Gastroesophageal sphincter (tissue), 4 donors: ENCODE measurements at regions not wholly inside any gene's neighbourhood (a gene's known extent, or its start where the extent isn't known, plus 50 kb on each side); places are given as distances from the start of the nearest gene placed in this dataset.

Experiments
- ATAC-seq: fragments of 150-250 bp; one replicate; pipeline ENCODE4 v1.9.1; 2016; ENCODE audit warnings: mild to moderate bottlenecking, moderate library complexity
- H3K27ac ChIP-seq, 4 donors: fragments of 200-600 bp; sonication (generic) in 3 of 4; 1 replicate in 3 of 4; 2 replicates in 1 of 4; pipeline ENCODE4 v1.5.1; 2016 to 2019
- H3K27me3 ChIP-seq: fragments of 200-600 bp; sonication (generic); one replicate; pipeline ENCODE4 v1.5.1; 2019
- H3K36me3 ChIP-seq, 2 donors: fragments of 200-600 bp; sonication (generic); one replicate each; pipeline ENCODE4 v1.5.1; 2019; ENCODE audit warnings: control low read depth in 1 of 2
- H3K4me1 ChIP-seq, 3 donors: fragments of 200-600 bp; sonication (generic); 1 replicate in 2 of 3; 2 replicates in 1 of 3; pipeline ENCODE4 v1.5.1; 2016 to 2019; ENCODE audit warnings: control low read depth in 2 of 3
- H3K4me3 ChIP-seq, 2 donors: fragments of 200-600 bp; sonication (generic); one replicate each; pipeline ENCODE4 v1.5.1; 2019; ENCODE audit warnings: mild to moderate bottlenecking in 1 of 2, moderate library complexity in 1 of 2
- H3K9me3 ChIP-seq, 3 donors: fragments of 200-600 bp; sonication (generic); one replicate each; pipeline ENCODE4 v1.5.1; 2017 to 2019; ENCODE audit warnings: control low read depth in 2 of 3
- EP300 ChIP-seq: sonication (generic); formaldehyde crosslinking; IDR thresholded peaks from one replicate; pipeline ENCODE4 v1.6.1; 2017; ENCODE audit warnings: antibody characterized with exemption, mild to moderate bottlenecking
- POLR2A ChIP-seq, 2 donors: fragments of 450-650 bp; IDR thresholded peaks; one replicate each; pipeline ENCODE4 v1.6.1; 2017; ENCODE audit warnings: antibody characterized with exemption in 2 of 2, mild to moderate bottlenecking in 2 of 2, moderate library complexity in 1 of 2
- POLR2AphosphoS5 ChIP-seq: sonication (generic); formaldehyde crosslinking; IDR thresholded peaks from one replicate; pipeline ENCODE4 v1.6.1; 2017; ENCODE audit warnings: antibody characterized with exemption
- WGBS, 2 donors: methylation state at CpG; one replicate each; pipeline ENCODE4 v1.1.5; 2018; ENCODE audit warnings: low coverage in 1 of 2; 5-methylcytosine and 5-hydroxymethylcytosine counted together
- TF ChIP-seq, protein P1 (sequence below), 4 experiments: fragments of 200-600 bp in 2 of 4; fragments of 450-650 bp in 2 of 4; sonication (generic) in 1 of 4; IDR thresholded peaks; one replicate each; pipeline ENCODE4 v1.5.1; 2017 to 2019; ENCODE audit warnings: antibody characterized with exemption in 4 of 4, mild to moderate bottlenecking in 2 of 4, moderate library complexity in 2 of 4

DNA sequence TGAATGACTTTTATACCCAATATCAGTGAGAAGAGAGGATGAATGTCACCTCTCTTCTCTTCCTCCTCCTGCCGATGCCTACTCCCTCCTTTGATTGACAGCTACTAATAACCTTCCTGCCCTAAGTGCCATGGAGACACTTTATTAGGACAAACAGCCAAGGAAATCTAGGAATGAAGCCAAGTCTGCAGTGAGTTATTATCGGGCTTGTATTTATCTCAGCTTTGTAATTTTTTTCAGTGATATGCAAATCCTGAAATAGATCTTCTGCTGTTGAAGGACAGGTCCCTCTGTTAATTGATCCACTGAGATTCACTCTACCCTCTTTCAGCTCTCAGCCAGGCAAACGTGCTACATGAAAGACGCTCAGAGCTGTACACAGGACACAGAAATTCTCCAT, 686.7 kb downstream of the TMEM182 start:
- no peak overlapping the region for H3K27ac ChIP-seq
- no peak overlapping the region for H3K4me3 ChIP-seq
- H3K36me3 ChIP-seq: no peaks in the 10 kb centered on the region
- 9% methylated on average over 4 of the region's 4 CpGs; no CpG with 5 or more reads in 1 of the 2 donors for WGBS, 2 donors
- H3K9me3 ChIP-seq: no peaks in the 10 kb centered on the region
- ATAC-seq: no peak
- no peaks in the 10 kb centered on the region for H3K4me1 ChIP-seq
- no peaks in the 10 kb centered on the region for H3K27me3 ChIP-seq
- TF ChIP-seq, protein P1, sequence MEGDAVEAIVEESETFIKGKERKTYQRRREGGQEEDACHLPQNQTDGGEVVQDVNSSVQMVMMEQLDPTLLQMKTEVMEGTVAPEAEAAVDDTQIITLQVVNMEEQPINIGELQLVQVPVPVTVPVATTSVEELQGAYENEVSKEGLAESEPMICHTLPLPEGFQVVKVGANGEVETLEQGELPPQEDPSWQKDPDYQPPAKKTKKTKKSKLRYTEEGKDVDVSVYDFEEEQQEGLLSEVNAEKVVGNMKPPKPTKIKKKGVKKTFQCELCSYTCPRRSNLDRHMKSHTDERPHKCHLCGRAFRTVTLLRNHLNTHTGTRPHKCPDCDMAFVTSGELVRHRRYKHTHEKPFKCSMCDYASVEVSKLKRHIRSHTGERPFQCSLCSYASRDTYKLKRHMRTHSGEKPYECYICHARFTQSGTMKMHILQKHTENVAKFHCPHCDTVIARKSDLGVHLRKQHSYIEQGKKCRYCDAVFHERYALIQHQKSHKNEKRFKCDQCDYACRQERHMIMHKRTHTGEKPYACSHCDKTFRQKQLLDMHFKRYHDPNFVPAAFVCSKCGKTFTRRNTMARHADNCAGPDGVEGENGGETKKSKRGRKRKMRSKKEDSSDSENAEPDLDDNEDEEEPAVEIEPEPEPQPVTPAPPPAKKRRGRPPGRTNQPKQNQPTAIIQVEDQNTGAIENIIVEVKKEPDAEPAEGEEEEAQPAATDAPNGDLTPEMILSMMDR (IDR thresholded peaks at IDR 0.05): no peak
- TF ChIP-seq EP300: no peak
- TF ChIP-seq POLR2AphosphoS5: no peak
- no peak for TF ChIP-seq POLR2A (IDR thresholded peaks at IDR 0.05)

DNA sequence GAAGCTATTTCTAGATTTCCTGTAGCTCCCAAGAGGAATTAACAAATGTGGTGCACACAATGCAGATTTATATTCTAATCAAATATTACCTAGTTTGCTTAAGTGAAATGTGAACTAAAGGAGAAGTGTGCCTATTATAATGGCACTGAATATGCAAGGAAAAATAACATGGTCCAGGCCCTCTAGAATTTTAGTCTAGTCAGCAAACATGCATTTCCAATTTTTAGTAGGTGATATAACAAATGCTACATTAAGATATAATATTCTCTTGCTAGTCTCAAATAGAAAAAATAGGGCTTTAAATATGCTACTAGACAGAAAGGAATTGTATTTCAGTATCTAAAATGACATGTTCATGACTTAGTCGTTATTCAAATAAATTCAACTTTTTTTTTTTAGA, 689.5 kb downstream of the TMEM182 start:
- Histone ChIP-seq H3K4me3 (no peak overlapping the region), H3K9me3 (no peaks in the 10 kb centered on the region), H3K27ac (no peak overlapping the region), H3K36me3 (no peaks in the 10 kb centered on the region), H3K4me1 (no peaks in the 10 kb centered on the region), H3K27me3 (no peaks in the 10 kb centered on the region)
- 67% methylated on average over 1 of the region's 1 CpG; no CpG with 5 or more reads in 1 of the 2 donors for WGBS, 2 donors
- no peak for ATAC-seq
- no peak for TF ChIP-seq EP300
- TF ChIP-seq POLR2AphosphoS5: no peak
- TF ChIP-seq, protein P1 (IDR thresholded peaks at IDR 0.05): no peak
- TF ChIP-seq POLR2A (IDR thresholded peaks at IDR 0.05): no peak

- ATAC-seq: no peak
- 19 to 63% methylated on average over 2 of the region's 2 CpGs for WGBS, 2 donors
- Histone ChIP-seq H3K27ac (no peak overlapping the region), H3K27me3 (no peaks in the 10 kb centered on the region), H3K9me3 (no peaks in the 10 kb centered on the region), H3K4me3 (no peak overlapping the region), H3K4me1 (no peaks in the 10 kb centered on the region), H3K36me3 (no peaks in the 10 kb centered on the region)
- TF ChIP-seq, protein P1 (IDR thresholded peaks at IDR 0.05): no peak
- TF ChIP-seq POLR2AphosphoS5 (no peak), EP300 (no peak), POLR2A (IDR thresholded peaks at IDR 0.05) (no peak)
These were observed 697.5 kb downstream of the TMEM182 start for GRCh38 chr2:103459283-103459682.

- TF ChIP-seq POLR2AphosphoS5: no peak
- TF ChIP-seq, protein P1 (IDR thresholded peaks at IDR 0.05): no peak
- no peak for TF ChIP-seq POLR2A (IDR thresholded peaks at IDR 0.05)
- TF ChIP-seq EP300: no peak
- no peak for ATAC-seq
- WGBS, 2 donors: 63 to 84% methylated on average over 2 of the region's 2 CpGs
- Histone ChIP-seq H3K9me3 (no peaks in the 10 kb centered on the region), H3K4me1 (no peaks in the 10 kb centered on the region), H3K27ac (no peak overlapping the region), H3K4me3 (no peak overlapping the region), H3K36me3 (no peaks in the 10 kb centered on the region), H3K27me3 (no peaks in the 10 kb centered on the region)
These were observed 700.3 kb downstream of the TMEM182 start for GRCh38 chr2:103462101-103462500.

DNA sequence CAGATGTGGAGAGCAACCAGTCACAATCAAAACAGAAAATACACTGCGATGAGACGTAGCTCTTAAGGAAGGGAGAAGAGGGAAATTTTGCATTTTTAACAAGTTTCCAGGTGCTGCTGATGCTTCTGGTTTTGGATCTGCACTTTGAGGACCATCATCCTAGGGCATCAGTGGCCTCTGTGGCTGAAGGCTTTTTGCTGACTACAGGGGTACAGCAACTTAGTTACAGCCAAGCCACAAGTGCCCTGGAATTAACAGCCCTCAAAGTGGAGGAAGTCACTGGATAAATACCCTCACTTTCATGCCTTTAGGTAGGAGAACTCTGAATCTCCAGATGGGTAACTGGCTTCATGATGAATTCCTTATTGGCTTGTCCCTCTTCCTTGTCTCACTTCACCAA, 700.9 kb downstream of the TMEM182 start:
- Histone ChIP-seq H3K36me3 (no peaks in the 10 kb centered on the region), H3K4me1 (no peaks in the 10 kb centered on the region), H3K27ac (no peak overlapping the region), H3K9me3 (no peaks in the 10 kb centered on the region), H3K4me3 (no peak overlapping the region), H3K27me3 (no peaks in the 10 kb centered on the region)
- ATAC-seq: no peak
- TF ChIP-seq POLR2A (IDR thresholded peaks at IDR 0.05) (no peak), EP300 (no peak), POLR2AphosphoS5 (no peak)
- TF ChIP-seq, protein P1 (IDR thresholded peaks at IDR 0.05): no peak
- 74% methylated on average over 2 of the region's 2 CpGs; no CpG with 5 or more reads in 1 of the 2 donors for WGBS, 2 donors
